SK-N-MC (cell line): ENCODE measurements at regions not wholly inside any gene's neighbourhood (a gene's known extent, or its start where the extent isn't known, plus 50 kb on each side); places are given as distances from the start of the nearest gene placed in this dataset.

ENCODE experiments used
- EZH2 ChIP-seq: fragments of 200-600 bp; sonication (generic); IDR thresholded peaks from one replicate; pipeline ENCODE4 v1.6.1; 2017; ENCODE audit warnings: antibody characterized with exemption
- FOXP2 ChIP-seq: optimal IDR thresholded peaks from 2 replicates; pipeline ENCODE3; 2011; ENCODE audit warnings: mild to moderate bottlenecking, moderate library complexity; ENCODE audit not compliant: insufficient read depth; ENCODE audit errors: extremely low read length, control extremely low read depth
- POLR2AphosphoS5 ChIP-seq: IDR thresholded peaks from 2 replicates; pipeline ENCODE4 v1.6.1; 2012; ENCODE audit warnings: mild to moderate bottlenecking, low read depth, low read length, borderline replicate concordance

DNA sequence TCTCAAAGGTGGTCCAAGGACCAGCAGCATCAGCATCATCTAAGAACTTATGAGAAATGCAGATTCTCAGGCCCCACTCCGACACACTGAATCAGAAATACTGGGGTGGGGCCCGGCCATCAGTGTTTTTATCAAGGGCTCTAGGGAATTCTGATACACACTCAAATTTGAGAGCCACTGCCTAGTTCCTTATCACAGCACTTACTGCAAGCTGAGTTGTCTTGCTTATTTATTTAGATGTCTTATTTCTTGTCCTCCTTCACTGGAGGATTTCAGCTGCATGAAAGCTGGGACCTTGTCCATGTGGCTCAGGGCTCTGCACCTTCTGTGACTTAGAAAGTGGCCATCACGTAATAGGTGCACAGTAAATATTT is 139.4 kb upstream of the RREB1 start:
- no peak for TF ChIP-seq POLR2AphosphoS5
- no peak for TF ChIP-seq EZH2
- TF ChIP-seq FOXP2 = no peak
